Hindlimb muscle (tissue), 1 donor: ENCODE measurements at regions not wholly inside any gene's neighbourhood (a gene's known extent, or its start where the extent isn't known, plus 50 kb on each side); places are given as distances from the start of the nearest gene placed in this dataset.
"Not testable (repeated sequence)": the region's sequence is repeated elsewhere in the genome, so short reads cannot be mapped to it uniquely, and the experiment has no call there.

Experiments used
- DNase-seq: peaks from one replicate; pipeline ENCODE4 v3.0.0-alpha.2; 2013

- DNase-seq: no peak
Measured at GRCh38 chr20:47850146-47850545, 64.9 kb upstream of the SULF2 start.

- DNase-seq: no peak
Measured at GRCh38 chr20:47849596-47849995, 64.3 kb upstream of the SULF2 start.

- no peak for DNase-seq
Measured at GRCh38 chr20:47849006-47849405, 63.7 kb upstream of the SULF2 start.

GRCh38 chr20:47848534-47848933 is 63.3 kb upstream of the SULF2 start:
- DNase-seq: not testable (repeated sequence)

- DNase-seq: no peak
Measured at GRCh38 chr20:47847884-47848485, 62.7 kb upstream of the SULF2 start.

- DNase-seq: not testable (repeated sequence)
Measured at GRCh38 chr20:47847220-47847619, 61.9 kb upstream of the SULF2 start.

GRCh38 chr20:47846651-47847050 is 61.4 kb upstream of the SULF2 start:
- DNase-seq: not testable (repeated sequence)

- DNase-seq: not testable (repeated sequence)
Measured at GRCh38 chr20:47845382-47845977, 60.2 kb upstream of the SULF2 start.

- DNase-seq: not testable (repeated sequence)
Measured at GRCh38 chr20:47844568-47844906, 59.3 kb upstream of the SULF2 start.

GRCh38 chr20:47843886-47844567 is 58.7 kb upstream of the SULF2 start:
- no peak for DNase-seq

GRCh38 chr20:47842950-47843349 is 57.7 kb upstream of the SULF2 start:
- not testable (repeated sequence) for DNase-seq

GRCh38 chr20:47842004-47842403 is 56.7 kb upstream of the SULF2 start:
- not testable (repeated sequence) for DNase-seq

- not testable (repeated sequence) for DNase-seq
Measured at GRCh38 chr20:47836256-47836817, 51.1 kb upstream of the SULF2 start.
